GM18870 (cell line): ENCODE measurements at regions not wholly inside any gene's neighbourhood (a gene's known extent, or its start where the extent isn't known, plus 50 kb on each side); places are given as distances from the start of the nearest gene placed in this dataset.
"Not testable (repeated sequence)": the region's sequence is repeated elsewhere in the genome, so short reads cannot be mapped to it uniquely, and the experiment has no call there.

Experiments
- ATAC-seq: cut with Tn5 transposase; IDR thresholded peaks from one replicate; pipeline ENCODE4 v1.9.1; 2021; ENCODE audit warnings: moderate library complexity; ENCODE audit not compliant: unreplicated experiment

GRCh38 chr7:118898284-118898683, 673.8 kb downstream of the ANKRD7 start:
- ATAC-seq = no peak

DNA sequence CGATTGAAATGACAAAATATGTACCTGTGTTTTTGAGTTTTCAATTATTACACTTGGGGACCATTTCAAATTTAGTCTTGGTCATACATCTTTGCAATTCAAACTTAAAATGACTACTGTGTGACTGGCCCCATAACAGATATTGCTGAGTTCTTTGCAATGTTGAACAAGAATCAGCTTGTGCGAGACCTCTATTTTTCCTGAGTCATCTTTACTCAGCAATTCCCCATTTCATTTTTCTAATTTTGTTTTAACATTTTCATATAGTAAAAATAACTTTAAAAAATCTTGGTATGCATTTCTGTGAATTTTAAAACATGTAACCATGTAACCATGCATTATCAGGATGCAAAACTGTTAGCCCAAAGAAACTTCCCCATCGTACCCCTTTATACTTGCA, 678.1 kb downstream of the ANKRD7 start:
- ATAC-seq = no peak

GRCh38 chr7:118907911-118908527, 683.5 kb downstream of the ANKRD7 start:
- ATAC-seq = no peak

DNA sequence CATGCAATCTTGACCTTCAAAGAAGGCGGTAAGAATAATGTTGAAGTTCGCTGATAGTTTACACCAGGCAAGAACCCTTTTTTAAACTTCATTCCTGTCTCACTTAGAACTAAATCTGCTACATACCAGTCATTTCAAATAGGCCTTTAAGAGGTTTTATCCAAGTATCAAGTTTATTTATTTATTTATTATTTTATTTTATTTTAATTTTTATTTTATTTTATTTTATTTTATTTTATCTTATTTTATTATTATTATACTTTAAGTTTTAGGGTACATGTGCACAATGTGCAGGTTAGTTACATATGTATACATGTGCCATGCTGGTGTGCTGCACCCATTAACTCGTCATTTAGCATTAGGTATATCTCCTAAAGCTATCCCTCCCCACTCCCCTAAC, 691.6 kb downstream of the ANKRD7 start:
- not testable (repeated sequence) for ATAC-seq

DNA sequence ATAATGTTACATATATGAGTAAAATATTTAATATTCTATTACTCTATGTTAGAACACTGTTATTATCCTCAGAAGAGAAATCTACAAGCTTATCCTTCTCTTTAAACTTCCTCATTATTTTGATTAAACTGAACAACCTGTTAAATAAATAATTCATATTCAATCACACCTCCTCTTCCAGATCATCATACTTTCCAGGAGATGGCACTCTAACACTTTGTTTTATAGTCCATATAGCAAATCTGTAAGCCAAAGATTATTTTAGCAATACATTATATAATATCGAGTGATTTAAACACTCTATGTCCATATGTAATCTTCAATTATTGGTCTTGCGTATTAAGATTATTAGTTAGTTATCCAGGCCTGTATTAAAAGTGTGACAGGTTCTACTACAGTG, 694.1 kb downstream of the ANKRD7 start:
- no peak for ATAC-seq

DNA sequence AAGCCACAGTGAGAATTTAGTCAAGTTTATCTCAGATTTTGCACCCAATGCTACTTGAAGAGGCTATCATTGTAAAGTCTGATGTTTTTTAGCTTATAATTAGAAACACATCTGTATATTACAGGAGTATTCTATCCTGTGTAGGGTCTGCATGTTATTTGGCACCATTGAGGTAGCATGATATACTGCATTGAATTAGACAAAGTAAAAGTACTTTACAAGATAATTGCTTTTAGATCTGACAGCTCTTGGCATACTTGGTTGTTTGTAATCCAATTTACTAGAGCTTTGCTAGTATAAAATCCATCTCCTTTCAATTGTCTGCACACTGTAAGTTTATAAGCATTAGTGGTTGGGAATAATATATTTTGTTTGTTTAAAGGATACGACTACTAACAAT, 714.3 kb downstream of the ANKRD7 start:
- no peak for ATAC-seq

- no peak for ATAC-seq
Measured at GRCh38 chr7:118944271-118944670, 719.8 kb downstream of the ANKRD7 start.

- no peak for ATAC-seq
Measured at GRCh38 chr7:118945911-118946682, 721.6 kb downstream of the ANKRD7 start.

- ATAC-seq = no peak
Measured at GRCh38 chr7:118948508-118948907, 724.0 kb downstream of the ANKRD7 start.

GRCh38 chr7:118949031-118949430, 724.5 kb downstream of the ANKRD7 start:
- ATAC-seq = no peak

- not testable (repeated sequence) for ATAC-seq
Measured at GRCh38 chr7:118956285-118956684, 731.8 kb downstream of the ANKRD7 start.

- ATAC-seq = no peak
Measured at GRCh38 chr7:118969370-118969769, 744.9 kb downstream of the ANKRD7 start.

- no peak for ATAC-seq
Measured at GRCh38 chr7:118971706-118972105, 747.2 kb downstream of the ANKRD7 start.

DNA sequence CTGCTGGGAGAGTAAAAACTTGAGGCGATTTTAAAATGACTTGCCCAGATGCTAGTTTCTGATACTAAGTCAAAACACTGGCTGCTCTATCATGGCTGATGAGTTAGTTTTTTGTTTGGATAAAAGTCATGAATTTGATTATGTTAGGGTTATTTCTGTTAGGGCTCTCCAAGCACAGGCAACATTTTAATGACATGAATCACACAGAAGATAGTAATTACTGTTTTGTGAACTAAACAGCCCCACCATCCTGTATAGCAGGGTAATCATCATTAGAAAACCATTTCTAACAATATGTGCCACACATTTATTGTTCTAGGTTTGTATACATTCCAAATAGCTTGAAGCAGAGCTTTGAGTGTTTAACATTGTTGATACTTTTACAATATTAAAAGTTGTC, 750.3 kb downstream of the ANKRD7 start:
- no peak for ATAC-seq

GRCh38 chr7:118995350-118995749, 770.8 kb downstream of the ANKRD7 start:
- no peak for ATAC-seq

DNA sequence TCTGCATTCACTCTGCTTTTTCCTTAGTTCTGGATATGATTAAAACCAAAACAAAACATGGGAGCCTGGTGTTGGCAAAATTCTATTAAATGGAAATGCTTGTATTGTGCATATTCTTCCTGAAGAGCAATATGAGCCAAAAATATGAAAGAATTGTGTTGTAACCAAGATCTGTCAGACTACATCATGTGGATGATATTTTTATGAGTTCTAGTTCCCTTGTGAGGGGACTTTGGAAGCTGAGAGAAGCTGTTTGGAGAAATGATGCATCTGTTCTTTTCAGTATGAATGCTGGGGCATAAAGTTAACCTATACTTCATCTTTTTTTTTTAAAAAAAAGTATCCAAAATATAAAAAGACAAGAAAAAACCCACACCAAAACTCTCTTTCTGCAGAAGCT, 782.7 kb downstream of the ANKRD7 start:
- ATAC-seq = no peak

DNA sequence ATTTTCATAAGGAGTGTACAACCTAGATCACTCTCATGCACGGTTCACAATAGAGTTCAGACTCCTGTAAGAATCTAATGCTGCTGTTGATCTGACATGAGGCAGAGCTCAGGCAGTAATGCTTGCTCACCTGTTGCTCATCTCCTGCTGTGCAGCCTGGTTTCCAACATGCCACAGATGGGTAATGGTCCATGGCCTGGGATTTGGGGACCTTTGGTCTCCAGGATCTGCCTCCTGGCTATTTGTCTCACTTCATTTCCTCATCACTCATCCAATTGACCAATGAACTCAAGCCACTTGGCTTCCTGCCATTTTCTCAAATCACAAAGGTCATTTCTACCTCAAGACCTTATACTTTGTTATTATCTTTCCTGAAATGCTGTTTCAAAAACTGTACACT, 786.1 kb downstream of the ANKRD7 start:
- no peak for ATAC-seq

DNA sequence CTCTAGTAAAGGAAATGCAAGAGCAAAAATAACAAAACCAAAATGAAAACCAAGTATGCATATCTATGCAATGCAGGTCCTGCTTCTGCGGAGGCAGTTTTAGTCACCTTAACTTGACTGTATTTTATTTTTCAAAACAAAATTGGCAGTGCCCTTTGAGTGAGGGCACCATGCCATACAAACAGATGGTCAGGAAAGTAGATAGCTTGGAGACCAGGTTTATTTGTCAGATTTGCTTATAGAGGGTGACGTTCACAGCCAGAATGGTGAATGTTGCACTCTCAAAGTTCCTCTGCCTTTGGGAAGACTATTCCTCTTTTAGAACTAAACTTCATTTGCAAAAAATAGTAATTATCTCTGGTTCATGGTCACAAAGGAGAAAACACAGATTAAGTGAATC, 801.9 kb downstream of the ANKRD7 start:
- ATAC-seq = no peak

DNA sequence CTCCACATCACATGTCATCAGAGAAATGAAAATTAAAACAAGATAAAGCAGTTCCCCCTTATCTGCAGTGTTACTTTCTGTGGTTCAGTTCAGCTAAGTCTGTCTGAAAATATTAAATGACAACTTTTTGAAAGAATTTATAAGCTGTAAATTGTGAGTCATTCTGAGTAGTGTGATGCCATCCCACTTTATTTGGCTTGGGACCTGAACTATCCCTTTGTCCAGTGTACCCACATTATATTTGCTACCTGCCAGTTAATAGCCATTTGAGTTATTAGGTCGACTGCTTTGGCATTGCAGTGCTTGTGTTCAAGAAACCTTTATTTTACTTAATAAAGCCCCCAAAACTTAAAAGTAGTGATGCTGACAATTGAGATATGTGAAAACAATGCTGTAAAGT, 804.2 kb downstream of the ANKRD7 start:
- ATAC-seq = no peak

GRCh38 chr7:119032136-119032535, 807.6 kb downstream of the ANKRD7 start:
- not testable (repeated sequence) for ATAC-seq

- ATAC-seq = no peak
Measured at GRCh38 chr7:119033641-119034040, 809.1 kb downstream of the ANKRD7 start.

GRCh38 chr7:119037941-119038340, 813.4 kb downstream of the ANKRD7 start:
- no peak for ATAC-seq

GRCh38 chr7:119046068-119046467, 821.6 kb downstream of the ANKRD7 start:
- ATAC-seq = peak; percentile 59
